ENCODE measurements at regions not wholly inside any gene's neighbourhood (a gene's known extent, or its start where the extent isn't known, plus 50 kb on each side); places are given as distances from the start of the nearest gene placed in this dataset.

DNA sequence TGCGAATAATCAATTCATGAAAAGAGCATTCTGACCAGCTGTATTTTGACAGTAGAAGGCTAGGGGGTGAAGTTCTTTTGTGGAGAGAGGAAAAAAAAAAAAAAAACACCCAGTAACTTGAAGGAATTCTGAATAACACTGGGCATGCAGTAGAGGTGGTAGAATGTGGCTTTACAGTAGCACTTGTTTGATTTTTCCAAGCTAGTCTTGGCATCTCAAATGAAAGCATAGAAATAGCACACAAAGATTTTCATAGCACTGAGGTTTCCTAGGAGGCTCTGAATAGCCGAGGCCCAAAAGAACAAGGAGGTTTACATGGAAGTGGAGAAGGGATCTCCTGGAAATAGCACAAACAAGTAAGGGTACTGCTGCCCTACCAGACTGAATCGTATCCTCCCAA is 470.2 kb upstream of the CDH20 start:
- TF ChIP-seq, protein P1, sequence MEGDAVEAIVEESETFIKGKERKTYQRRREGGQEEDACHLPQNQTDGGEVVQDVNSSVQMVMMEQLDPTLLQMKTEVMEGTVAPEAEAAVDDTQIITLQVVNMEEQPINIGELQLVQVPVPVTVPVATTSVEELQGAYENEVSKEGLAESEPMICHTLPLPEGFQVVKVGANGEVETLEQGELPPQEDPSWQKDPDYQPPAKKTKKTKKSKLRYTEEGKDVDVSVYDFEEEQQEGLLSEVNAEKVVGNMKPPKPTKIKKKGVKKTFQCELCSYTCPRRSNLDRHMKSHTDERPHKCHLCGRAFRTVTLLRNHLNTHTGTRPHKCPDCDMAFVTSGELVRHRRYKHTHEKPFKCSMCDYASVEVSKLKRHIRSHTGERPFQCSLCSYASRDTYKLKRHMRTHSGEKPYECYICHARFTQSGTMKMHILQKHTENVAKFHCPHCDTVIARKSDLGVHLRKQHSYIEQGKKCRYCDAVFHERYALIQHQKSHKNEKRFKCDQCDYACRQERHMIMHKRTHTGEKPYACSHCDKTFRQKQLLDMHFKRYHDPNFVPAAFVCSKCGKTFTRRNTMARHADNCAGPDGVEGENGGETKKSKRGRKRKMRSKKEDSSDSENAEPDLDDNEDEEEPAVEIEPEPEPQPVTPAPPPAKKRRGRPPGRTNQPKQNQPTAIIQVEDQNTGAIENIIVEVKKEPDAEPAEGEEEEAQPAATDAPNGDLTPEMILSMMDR (IDR thresholded peaks at IDR 0.05), result no peak
- TF ChIP-seq POLR2A (IDR thresholded peaks at IDR 0.05), result no peak

All from body of pancreas (tissue), 4 donors.